H1 (cell line): ENCODE measurements at regions not wholly inside any gene's neighbourhood (a gene's known extent, or its start where the extent isn't known, plus 50 kb on each side); places are given as distances from the start of the nearest gene placed in this dataset.

Source experiments
- CTCF ChIA-PET: fragments of 300-600 bp; sonication (Branson Sonifier 250); formaldehyde crosslinking; loops from one replicate; lab custom pipeline; 2021; ENCODE audit not compliant: partially characterized antibody; lab: Charles Lee
- POLR2A ChIA-PET: fragments of 300-600 bp; sonication (Branson Sonifier 250); formaldehyde crosslinking; loops from one replicate; lab custom pipeline; 2021; ENCODE audit warnings: inconsistent platforms; ENCODE audit not compliant: partially characterized antibody; lab: Charles Lee
- DNase-seq, 2 experiments: peaks; one replicate each; pipeline versions ENCODE4 v3.0.0 to v3.0.0-alpha.2; 2010 to 2022; ENCODE audit warnings: low spot score in 2 of 2, low read depth in 1 of 2, mixed read lengths in 1 of 2
- FAIRE-seq: peaks from 2 replicates; lab custom pipeline; 2011; peaks lifted over from hg19 to GRCh38; lab: Jason Lieb, UNC
- H2AFZ ChIP-seq: 2 replicates; pipeline ENCODE4 v1.8.1; 2012; ENCODE audit warnings: low read length, inconsistent platforms
- H2AK5ac ChIP-seq: 2 replicates; pipeline ENCODE4 v1.6.1; 2013; ENCODE audit warnings: low read depth, low read length
- H2BK120ac ChIP-seq: replicated peaks from 2 replicates; pipeline ENCODE3; 2013; ENCODE audit warnings: low read depth, low read length, inconsistent platforms
- H2BK12ac ChIP-seq: 2 replicates; pipeline ENCODE4 v1.6.1; 2013; ENCODE audit warnings: low read depth, low read length
- H2BK15ac ChIP-seq: 2 replicates; pipeline ENCODE4 v1.6.1; 2013; ENCODE audit warnings: low read length
- H2BK20ac ChIP-seq: 2 replicates; pipeline ENCODE4 v1.6.1; 2013; ENCODE audit warnings: low read length
- H2BK5ac ChIP-seq: 2 replicates; pipeline ENCODE4 v1.6.1; 2013; ENCODE audit warnings: low read depth, low read length
- H3K14ac ChIP-seq: 2 replicates; pipeline ENCODE4 v1.6.1; 2013; ENCODE audit warnings: inconsistent platforms; ENCODE audit not compliant: insufficient read length
- H3K18ac ChIP-seq: 2 replicates; pipeline ENCODE4 v1.6.1; 2013; ENCODE audit warnings: low read length; ENCODE audit errors: extremely low read depth
- H3K23ac ChIP-seq: 2 replicates; pipeline ENCODE4 v1.6.1; 2013; ENCODE audit warnings: inconsistent platforms; ENCODE audit not compliant: insufficient read length
- H3K23me2 ChIP-seq: 2 replicates; pipeline ENCODE4 v1.6.1; 2013; ENCODE audit warnings: low read depth, low read length
- H3K27ac ChIP-seq: 2 replicates; pipeline ENCODE4 v1.6.1; 2011; ENCODE audit warnings: low read depth, low read length, inconsistent platforms
- H3K27me3 ChIP-seq, 4 experiments: replicated peaks in 1 of 4; 1 replicate in 1 of 4; 2 replicates in 3 of 4; pipeline versions ENCODE4 v1.6.1 to v1.8.1; 2011 to 2013; ENCODE audit warnings: low read length in 3 of 4, mild to moderate bottlenecking in 3 of 4, inconsistent platforms in 2 of 4, mixed read lengths in 2 of 4, moderate library complexity in 1 of 4; ENCODE audit not compliant: control insufficient read depth in 3 of 4, insufficient read depth in 3 of 4; ENCODE audit errors: extremely low read depth in 1 of 4
- H3K36me3 ChIP-seq, 4 experiments: 2 replicates each; pipeline versions ENCODE4 v1.6.1 to v1.8.1; 2011 to 2013; ENCODE audit warnings: mild to moderate bottlenecking in 4 of 4, low read length in 3 of 4, moderate library complexity in 2 of 4, control low read depth in 1 of 4, inconsistent platforms in 1 of 4; ENCODE audit not compliant: insufficient read depth in 4 of 4, control insufficient read depth in 2 of 4
- H3K4ac ChIP-seq: replicated peaks from 2 replicates; pipeline ENCODE3; 2013; ENCODE audit warnings: low read length, low read depth, mixed read lengths, inconsistent platforms; ENCODE audit not compliant: insufficient read length
- H3K4me1 ChIP-seq, 4 experiments: replicated peaks in 1 of 4; 1 replicate in 1 of 4; 2 replicates in 3 of 4; pipeline versions ENCODE4 v1.6.1 to v1.8.1; 2011 to 2013; ENCODE audit warnings: low read length in 3 of 4, inconsistent platforms in 2 of 4, mixed read lengths in 1 of 4; ENCODE audit not compliant: insufficient read depth in 4 of 4, control insufficient read depth in 3 of 4
- H3K4me2 ChIP-seq, 2 experiments: 2 replicates each; pipeline versions ENCODE4 v1.6.1 to v1.8.1; 2011 to 2013; ENCODE audit warnings: low read depth in 2 of 2, low read length in 2 of 2, control low read depth in 1 of 2, inconsistent platforms in 1 of 2, mild to moderate bottlenecking in 1 of 2; ENCODE audit not compliant: insufficient read depth in 1 of 2
- H3K4me3 ChIP-seq, 4 experiments: fragments of 200-600, 300-600 bp in 1 of 4; sonication (generic), shearing (Covaris generic), sonication (Bioruptor Twin) in 1 of 4; 2 replicates each; pipeline versions ENCODE4 v1.5.1 to v1.8.1; 2011 to 2016; ENCODE audit warnings: low read length in 4 of 4, low read depth in 3 of 4, control low read depth in 2 of 4, inconsistent platforms in 2 of 4, mild to moderate bottlenecking in 2 of 4, mixed read lengths in 1 of 4, moderate library complexity in 1 of 4; ENCODE audit not compliant: insufficient read depth in 2 of 4; ENCODE audit errors: extremely low read depth in 1 of 4
- H3K56ac ChIP-seq: replicated peaks from 2 replicates; pipeline ENCODE3; 2013; ENCODE audit warnings: low read depth, mild to moderate bottlenecking, mixed read lengths, low read length, inconsistent platforms; ENCODE audit not compliant: insufficient read length
- H3K79me1 ChIP-seq: 2 replicates; pipeline ENCODE4 v1.6.1; 2013; ENCODE audit warnings: low read depth, low read length, control low read depth
- H3K79me2 ChIP-seq, 2 experiments: 2 replicates each; pipeline versions ENCODE4 v1.6.1 to v1.8.1; 2012 to 2013; ENCODE audit warnings: low read length in 2 of 2, mild to moderate bottlenecking in 2 of 2, inconsistent platforms in 1 of 2; ENCODE audit not compliant: insufficient read depth in 2 of 2, control insufficient read depth in 1 of 2
- H3K9ac ChIP-seq, 4 experiments: replicated peaks in 1 of 4; 1 replicate in 1 of 4; 2 replicates in 3 of 4; pipeline versions ENCODE4 v1.6.1 to v1.8.1; 2011 to 2013; ENCODE audit warnings: low read depth in 3 of 4, low read length in 3 of 4, control low read depth in 2 of 4, mild to moderate bottlenecking in 2 of 4, moderate library complexity in 2 of 4, inconsistent platforms in 1 of 4; ENCODE audit errors: extremely low read depth in 1 of 4
- H3K9me3 ChIP-seq, 2 experiments: 2 replicates each; pipeline versions ENCODE4 v1.6.1 to v1.8.1; 2012 to 2013; ENCODE audit warnings: mild to moderate bottlenecking in 2 of 2, moderate library complexity in 2 of 2, control low read depth in 1 of 2, inconsistent platforms in 1 of 2, low read depth in 1 of 2, low read length in 1 of 2, mixed read lengths in 1 of 2; ENCODE audit not compliant: insufficient read depth in 2 of 2
- H4K20me1 ChIP-seq, 2 experiments: replicated peaks in 1 of 2; 2 replicates each; pipeline versions ENCODE3 to v1.8.1; 2011 to 2013; ENCODE audit warnings: inconsistent platforms in 2 of 2, low read length in 2 of 2, mild to moderate bottlenecking in 1 of 2; ENCODE audit not compliant: insufficient read depth in 2 of 2, control insufficient read depth in 1 of 2
- H4K5ac ChIP-seq: 2 replicates; pipeline ENCODE4 v1.6.1; 2013; ENCODE audit warnings: low read length, low read depth, mixed read lengths, inconsistent platforms; ENCODE audit not compliant: insufficient read length
- H4K8ac ChIP-seq: 2 replicates; pipeline ENCODE4 v1.8.0; 2013; ENCODE audit warnings: mild to moderate bottlenecking, moderate library complexity, low read length, inconsistent platforms; ENCODE audit not compliant: insufficient read depth; ENCODE audit errors: extremely low read depth
- H4K91ac ChIP-seq: replicated peaks from 2 replicates; pipeline ENCODE3; 2013; ENCODE audit warnings: low read length, mixed read lengths, inconsistent platforms; ENCODE audit not compliant: insufficient read length
- ATF2 ChIP-seq: IDR thresholded peaks from 2 replicates; pipeline ENCODE4 v1.6.1; 2012; ENCODE audit warnings: low read length, inconsistent platforms
- BACH1 ChIP-seq: IDR thresholded peaks from 2 replicates; pipeline ENCODE4 v1.6.1; 2012; ENCODE audit warnings: low read length, improper control_type of control experiment
- CHD2 ChIP-seq: IDR thresholded peaks from 2 replicates; pipeline ENCODE4 v1.6.1; 2012; ENCODE audit warnings: low read length, improper control_type of control experiment
- CREB1 ChIP-seq: IDR thresholded peaks from 2 replicates; pipeline ENCODE4 v1.6.1; 2012; ENCODE audit warnings: inconsistent platforms
- E2F6 ChIP-seq: IDR thresholded peaks from 2 replicates; pipeline ENCODE4 v1.6.1; 2012; ENCODE audit warnings: inconsistent platforms
- EGR1 ChIP-seq: IDR thresholded peaks from 2 replicates; pipeline ENCODE4 v1.6.1; 2011; ENCODE audit warnings: low read depth, low read length, borderline replicate concordance
- EP300 ChIP-seq, 2 experiments: IDR thresholded peaks; 1 replicate in 1 of 2; 2 replicates in 1 of 2; pipeline ENCODE4 v1.6.1; 2011 to 2012; ENCODE audit warnings: low read depth in 2 of 2, low read length in 2 of 2, mild to moderate bottlenecking in 2 of 2, borderline replicate concordance in 1 of 2, inconsistent platforms in 1 of 2, moderate library complexity in 1 of 2
- KDM1A ChIP-seq: fragments of 200-600, 300-600 bp; sonication (generic); IDR thresholded peaks from 2 replicates; pipeline ENCODE4 v1.7.1; 2016; ENCODE audit warnings: mild to moderate bottlenecking, low read length, borderline replicate concordance
- POLR2AphosphoS5 ChIP-seq: IDR thresholded peaks from 2 replicates; pipeline ENCODE4 v1.6.1; 2011; ENCODE audit warnings: low read depth, low read length
- SP1 ChIP-seq: IDR thresholded peaks from 2 replicates; pipeline ENCODE4 v1.6.1; 2011; ENCODE audit warnings: low read depth, low read length
- SRF ChIP-seq: IDR thresholded peaks from 2 replicates; pipeline ENCODE4 v1.6.1; 2011; ENCODE audit warnings: mild to moderate bottlenecking, low read depth, low read length, moderate library complexity
- TBP ChIP-seq: IDR thresholded peaks from 2 replicates; pipeline ENCODE4 v1.6.1; 2011; ENCODE audit warnings: low read depth, low read length, improper control_type of control experiment
- TCF12 ChIP-seq: IDR thresholded peaks from 2 replicates; pipeline ENCODE4 v1.6.1; 2011; ENCODE audit warnings: low read depth, mild to moderate bottlenecking, low read length
- ZNF274 ChIP-seq: IDR thresholded peaks from 2 replicates; pipeline ENCODE4 v1.7.0; 2012; ENCODE audit warnings: low read length, borderline replicate concordance; ENCODE audit errors: extremely low read depth
- WGBS, 2 experiments: shearing (Covaris generic) in 1 of 2; methylation state at CpG; one replicate each; pipeline versions ENCODE4 v1.1.6 to v1.1.7; 2013 to 2015; ENCODE audit warnings: low lambda C conversion rate in 2 of 2, mixed read lengths in 2 of 2, inconsistent platforms in 1 of 2, low coverage in 1 of 2, missing lambda C conversion rate in 1 of 2; ENCODE audit not compliant: insufficient replicate concordance in 2 of 2, insufficient coverage in 1 of 2, insufficient read length in 1 of 2; ENCODE audit errors: extremely low coverage in 1 of 2, missing lambda C conversion rate in 1 of 2; 5-methylcytosine and 5-hydroxymethylcytosine counted together

GRCh38 chr11:93929407-93929806, 79.0 kb upstream of the VSTM5 start:
- Histone ChIP-seq H2BK5ac (no peak overlapping the region), H2BK15ac (no peak overlapping the region), H3K23me2 (no peaks in the 10 kb centered on the region), H3K36me3 (no peaks in the 10 kb centered on the region), H3K79me2 (no peaks in the 10 kb centered on the region), H3K9me3 (no peaks in the 10 kb centered on the region), H3K23ac (no peak overlapping the region), H3K4me3 (no peak overlapping the region), H4K91ac (no peak overlapping the region), H2BK12ac (no peak overlapping the region), H3K79me1 (no peaks in the 10 kb centered on the region), H3K27ac (no peak overlapping the region), H4K8ac (no peak overlapping the region), H3K4ac (no peak overlapping the region), H2BK120ac (no peak overlapping the region), H3K9ac (no peak overlapping the region), H3K4me1 (no peaks in the 10 kb centered on the region), H2AK5ac (no peak overlapping the region), H4K20me1 (no peaks in the 10 kb centered on the region), H4K5ac (no peak overlapping the region), H2BK20ac (no peak overlapping the region), H3K4me2 (no peak overlapping the region), H3K14ac (no peak overlapping the region), H3K56ac (no peak overlapping the region), H3K27me3 (no peaks in the 10 kb centered on the region), H2AFZ (no peak overlapping the region), H3K18ac (no peak overlapping the region)
- FAIRE-seq: no peak
- POLR2A ChIA-PET: no interaction called here
- CTCF ChIA-PET: no interaction called here
- WGBS, 2 experiments: 91% methylated on average over 1 of the region's 1 CpG; no CpG with 5 or more reads in 1 of the 2 experiments
- DNase-seq: no peak
- TF ChIP-seq TBP (no peak), CREB1 (no peak), TCF12 (no peak), BACH1 (no peak), POLR2AphosphoS5 (no peak), SP1 (no peak), CHD2 (no peak), ZNF274 (no peak), EP300 (IDR thresholded peaks at IDR 0.05; ENCODE audit: borderline replicate concordance in 1 of 2, low read depth in 2 of 2, low read length in 2 of 2) (no peak), SRF (no peak), E2F6 (no peak), EGR1 (no peak), ATF2 (no peak), KDM1A (no peak)
